MM.1S (cell line): ENCODE measurements at regions not wholly inside any gene's neighbourhood (a gene's known extent, or its start where the extent isn't known, plus 50 kb on each side); places are given as distances from the start of the nearest gene placed in this dataset.

Source experiments
- DNase-seq: peaks from one replicate; pipeline ENCODE4 v3.0.0-alpha.2; 2015
- H2AFZ ChIP-seq: fragments of 300-600 bp; sonication (generic); 2 replicates; pipeline ENCODE4 v1.6.0; 2016; ENCODE audit warnings: antibody characterized with exemption, low read length
- H3F3A ChIP-seq: fragments of 300-600 bp; sonication (generic); 2 replicates; pipeline ENCODE4 v1.6.1; 2016; ENCODE audit warnings: mild to moderate bottlenecking, antibody characterized with exemption, low read length, moderate library complexity, mixed read lengths; ENCODE audit not compliant: insufficient read depth
- H3K27ac ChIP-seq: fragments of 300-600 bp; sonication (generic); 2 replicates; pipeline ENCODE4 v1.5.1; 2016; ENCODE audit warnings: mild to moderate bottlenecking, low read length
- H3K27me3 ChIP-seq: fragments of 300-600 bp; sonication (generic); replicated peaks from 2 replicates; pipeline ENCODE4 v1.6.0; 2016; ENCODE audit warnings: low read length; ENCODE audit not compliant: insufficient read depth
- H3K36me3 ChIP-seq: fragments of 300-600 bp; sonication (generic); replicated peaks from 2 replicates; pipeline ENCODE4 v1.6.1; 2016; ENCODE audit warnings: mild to moderate bottlenecking, low read length, mixed read lengths; ENCODE audit not compliant: insufficient read depth
- H3K4me1 ChIP-seq: fragments of 300-600 bp; sonication (generic); 2 replicates; pipeline ENCODE4 v1.6.1; 2016; ENCODE audit warnings: low read length, mixed read lengths
- H3K4me2 ChIP-seq: fragments of 300-600 bp; sonication (generic); 2 replicates; pipeline ENCODE4 v1.6.0; 2016; ENCODE audit warnings: low read depth, low read length
- H3K4me3 ChIP-seq: fragments of 300-600 bp; sonication (generic); 2 replicates; pipeline ENCODE4 v1.5.1; 2016; ENCODE audit warnings: low read length, mixed read lengths
- H3K79me2 ChIP-seq: fragments of 300-600 bp; sonication (generic); 2 replicates; pipeline ENCODE4 v1.6.1; 2016; ENCODE audit warnings: mixed run types, low read length, mixed read lengths
- H3K9ac ChIP-seq: fragments of 300-600 bp; sonication (generic); 2 replicates; pipeline ENCODE4 v1.6.1; 2016; ENCODE audit warnings: low read length, mixed read lengths
- H3K9me2 ChIP-seq: fragments of 300-600 bp; sonication (generic); replicated peaks from 2 replicates; pipeline ENCODE4 v1.6.1; 2016; ENCODE audit warnings: mild to moderate bottlenecking, low read length, mixed read lengths; ENCODE audit not compliant: insufficient read depth
- H3K9me3 ChIP-seq: fragments of 300-600 bp; sonication (generic); replicated peaks from 2 replicates; pipeline ENCODE4 v1.6.1; 2016; ENCODE audit warnings: mild to moderate bottlenecking, low read length, mixed read lengths; ENCODE audit not compliant: insufficient read depth
- H4K20me1 ChIP-seq: fragments of 300-600 bp; sonication (generic); 2 replicates; pipeline ENCODE4 v1.6.1; 2016; ENCODE audit warnings: mild to moderate bottlenecking, low read length, moderate library complexity, mixed read lengths; ENCODE audit not compliant: insufficient read depth
- CTCF ChIP-seq: fragments of 300-600 bp; sonication (generic); IDR thresholded peaks from 2 replicates; pipeline ENCODE4 v1.5.1; 2016; ENCODE audit warnings: antibody characterized with exemption, low read length, mixed read lengths
- EZH2 ChIP-seq: fragments of 300-600 bp; sonication (generic); optimal IDR thresholded peaks from 2 replicates; pipeline ENCODE3; 2017; ENCODE audit warnings: low read depth, mild to moderate bottlenecking, antibody characterized with exemption, low read length, mixed read lengths
- EZH2phosphoT487 ChIP-seq: fragments of 300-600 bp; sonication (generic); IDR thresholded peaks from 2 replicates; pipeline ENCODE4 v1.6.1; 2018; ENCODE audit warnings: antibody characterized with exemption, low read length

DNA sequence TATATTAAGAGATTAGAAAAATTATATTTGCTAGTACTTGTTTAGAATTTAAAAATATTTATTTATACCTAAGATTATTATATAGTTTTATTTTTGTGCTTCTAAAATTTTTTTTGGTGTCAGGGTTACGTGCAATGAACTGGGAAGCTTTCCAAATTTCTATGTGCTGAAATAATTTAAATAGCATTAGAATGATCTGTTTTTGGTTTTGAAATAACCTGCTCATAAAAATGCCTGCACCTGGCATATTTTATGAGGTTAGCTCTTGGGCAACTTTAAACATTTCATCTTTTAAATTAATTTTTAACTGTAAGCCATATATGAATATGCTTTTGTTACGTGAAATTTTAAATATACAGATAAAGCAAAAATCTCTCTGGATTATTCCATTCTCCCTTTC is 482.5 kb downstream of the GLRX3 start:
- no peaks in the 10 kb centered on the region for H4K20me1 ChIP-seq
- H3K9me3 ChIP-seq, result no peaks in the 10 kb centered on the region
- no peak for TF ChIP-seq EZH2
- TF ChIP-seq EZH2phosphoT487, result no peak
- no peak for TF ChIP-seq CTCF

DNA sequence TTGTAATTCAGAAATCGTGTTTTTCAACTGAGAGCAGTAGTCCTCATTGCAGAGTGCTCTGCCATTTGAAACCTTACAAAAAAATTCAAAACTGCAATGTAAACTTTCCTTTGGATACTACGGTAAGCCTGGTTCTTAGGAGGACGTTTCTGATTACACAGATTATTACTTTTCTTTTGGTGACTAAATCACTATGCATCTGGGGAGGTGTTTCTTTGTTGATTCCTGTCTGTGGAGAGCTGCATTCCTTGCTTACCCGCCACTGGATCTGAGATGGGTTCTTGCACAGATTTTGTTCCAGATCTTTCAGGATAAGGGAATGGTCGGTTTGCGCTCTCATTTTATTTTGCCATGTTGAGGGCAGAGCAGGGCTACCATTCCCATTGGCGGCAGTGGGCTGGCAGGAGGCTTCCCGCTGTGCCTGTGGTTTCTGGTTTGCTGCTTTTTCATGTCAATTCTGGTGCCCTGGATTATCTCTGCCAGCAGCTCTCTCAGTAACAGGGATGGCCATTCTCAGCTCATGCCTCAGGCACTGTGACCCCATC is 485.1 kb downstream of the GLRX3 start:
- H4K20me1 ChIP-seq, result no peaks in the 10 kb centered on the region
- no peak for DNase-seq
- H3K9me3 ChIP-seq, result no peaks in the 10 kb centered on the region
- no peak overlapping the region for H3K4me3 ChIP-seq
- H3F3A ChIP-seq, result no peaks in the 10 kb centered on the region
- H3K9ac ChIP-seq, result no peak overlapping the region
- H3K79me2 ChIP-seq, result no peaks in the 10 kb centered on the region
- TF ChIP-seq EZH2phosphoT487 (no peak), EZH2 (no peak), CTCF (no peak)
- H3K4me1 ChIP-seq, result no peaks in the 10 kb centered on the region
- no peak overlapping the region for H3K27ac ChIP-seq
- no peaks in the 10 kb centered on the region for H3K9me2 ChIP-seq
- H3K36me3 ChIP-seq, result no peaks in the 10 kb centered on the region
- H3K4me2 ChIP-seq, result no peak overlapping the region
- H3K27me3 ChIP-seq, result no peaks in the 10 kb centered on the region
- no peak overlapping the region for H2AFZ ChIP-seq

More for the DNA sequence above, 482.5 kb downstream of the GLRX3 start:
- H3K36me3 ChIP-seq, result no peaks in the 10 kb centered on the region
- H3K4me3 ChIP-seq, result no peak overlapping the region
- H3K9ac ChIP-seq, result no peak overlapping the region
- H3K27ac ChIP-seq, result no peak overlapping the region
- DNase-seq, result no peak
- H3K4me2 ChIP-seq, result no peak overlapping the region
- H3F3A ChIP-seq, result no peaks in the 10 kb centered on the region
- no peaks in the 10 kb centered on the region for H3K27me3 ChIP-seq
- H2AFZ ChIP-seq, result no peak overlapping the region
- H3K9me2 ChIP-seq, result no peaks in the 10 kb centered on the region
- no peaks in the 10 kb centered on the region for H3K4me1 ChIP-seq
- H3K79me2 ChIP-seq, result no peaks in the 10 kb centered on the region

GRCh38 chr10:130623680-130624267 is 487.6 kb downstream of the GLRX3 start:
- no peaks in the 10 kb centered on the region for H3K36me3 ChIP-seq
- no peaks in the 10 kb centered on the region for H3K9me2 ChIP-seq
- no peak overlapping the region for H3K4me2 ChIP-seq
- H3K27ac ChIP-seq, result no peak overlapping the region
- H3K9ac ChIP-seq, result no peak overlapping the region
- no peaks in the 10 kb centered on the region for H4K20me1 ChIP-seq
- H2AFZ ChIP-seq, result no peak overlapping the region
- no peaks in the 10 kb centered on the region for H3F3A ChIP-seq
- H3K79me2 ChIP-seq, result no peaks in the 10 kb centered on the region
- no peak for TF ChIP-seq EZH2phosphoT487
- TF ChIP-seq EZH2, result no peak
- no peak for TF ChIP-seq CTCF
- H3K4me1 ChIP-seq, result no peaks in the 10 kb centered on the region
- H3K4me3 ChIP-seq, result no peak overlapping the region
- no peak for DNase-seq
- H3K27me3 ChIP-seq, result no peaks in the 10 kb centered on the region
- no peaks in the 10 kb centered on the region for H3K9me3 ChIP-seq
